Activated CD4-positive, alpha-beta T cell treated with anti-CD3 and anti-CD28 coated beads, Interleukin-10, Interleukin-2, amounts not matched to agents 100 ng/mL and 50 ng/mL, durations not matched to agents 16 hours and 8 hours (primary cell): ENCODE measurements at regions not wholly inside any gene's neighbourhood (a gene's known extent, or its start where the extent isn't known, plus 50 kb on each side); places are given as distances from the start of the nearest gene placed in this dataset.
"Not testable (repeated sequence)": the region's sequence is repeated elsewhere in the genome, so short reads cannot be mapped to it uniquely, and the experiment has no call there.

Experiments used
- DNase-seq: peaks from one replicate; pipeline ENCODE4 v3.0.0-alpha.2; 2020

DNA sequence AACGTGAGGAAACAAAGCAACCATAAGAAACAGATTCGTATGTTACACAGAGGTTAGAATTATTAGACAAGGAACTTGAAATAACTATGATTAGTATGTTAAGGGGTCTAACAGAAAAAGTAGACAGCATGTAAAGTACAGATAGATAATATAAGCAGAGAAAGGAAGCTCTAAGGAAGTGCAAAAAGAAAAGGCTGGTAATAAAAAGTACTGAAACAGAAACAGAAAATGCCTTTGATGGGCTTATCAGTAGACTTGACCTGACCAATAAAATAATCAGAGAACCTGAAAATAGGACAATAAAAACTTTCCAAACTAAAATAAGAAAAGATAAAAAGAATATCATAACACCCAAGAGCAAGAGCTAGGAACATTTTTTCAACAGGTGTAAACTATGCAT lies 225.8 kb downstream of the RND3 start:
- no peak for DNase-seq

DNA sequence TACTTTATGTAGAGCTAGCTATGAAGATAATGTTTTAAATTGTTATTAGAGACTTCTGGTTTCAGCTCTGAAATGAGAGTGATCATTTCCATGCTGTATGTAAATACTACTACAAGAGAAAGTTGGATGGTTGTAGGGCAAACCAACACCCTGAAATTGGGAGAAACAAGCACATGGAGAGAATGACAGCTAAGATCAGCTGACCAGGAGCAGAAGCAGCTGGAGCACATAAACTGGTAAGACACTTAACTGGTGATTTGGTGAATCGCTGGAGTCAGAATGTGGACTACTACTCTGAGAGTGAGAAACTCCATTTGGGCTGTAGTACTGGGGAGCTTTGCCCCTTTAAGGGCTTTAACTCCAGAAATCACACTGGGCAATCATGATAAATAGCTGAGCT lies 226.8 kb downstream of the RND3 start:
- DNase-seq = no peak

DNA sequence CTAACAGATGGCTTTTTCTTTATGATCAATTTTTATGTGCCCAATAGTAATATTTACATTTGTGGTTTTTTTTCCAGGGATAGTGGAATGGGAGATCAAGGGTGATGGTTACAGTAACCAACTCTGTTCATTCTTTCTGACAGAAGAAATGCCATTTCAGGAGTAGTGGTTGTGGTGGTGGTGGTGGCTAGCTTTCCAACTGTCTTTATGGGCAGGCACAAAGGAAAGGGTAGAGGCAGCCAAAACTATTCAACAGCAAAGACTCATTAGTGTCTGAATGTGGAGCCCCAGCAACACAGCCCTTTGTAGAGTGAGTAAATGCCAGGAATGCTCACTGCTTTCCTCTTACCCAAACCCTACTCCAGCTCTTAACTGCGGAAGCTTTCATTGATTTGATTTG lies 227.7 kb downstream of the RND3 start:
- DNase-seq = no peak

DNA sequence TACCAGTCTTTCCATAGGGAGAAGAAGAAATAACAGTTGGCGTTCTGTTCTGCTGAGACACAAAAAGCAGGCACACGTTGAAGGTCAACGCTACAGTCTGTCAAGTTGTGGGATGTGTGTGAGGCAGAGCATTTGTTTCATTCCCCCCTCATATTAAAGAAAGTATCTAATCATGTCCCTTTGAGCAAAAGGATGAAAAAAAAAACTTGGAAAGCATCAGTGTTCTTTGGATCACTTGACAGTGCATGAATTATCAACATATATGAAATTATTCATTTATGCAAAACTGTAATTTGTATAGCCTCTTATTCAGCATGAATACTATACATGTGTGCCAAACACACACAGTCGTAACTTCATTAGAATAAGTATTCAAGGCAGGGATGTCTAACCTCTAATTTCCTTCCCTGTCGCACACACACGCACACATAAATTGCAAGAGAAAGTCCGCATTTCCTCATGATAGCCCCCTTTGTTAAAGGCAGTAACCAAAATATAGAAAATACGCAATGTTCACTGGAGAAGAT lies 228.6 kb downstream of the RND3 start:
- no peak for DNase-seq

DNA sequence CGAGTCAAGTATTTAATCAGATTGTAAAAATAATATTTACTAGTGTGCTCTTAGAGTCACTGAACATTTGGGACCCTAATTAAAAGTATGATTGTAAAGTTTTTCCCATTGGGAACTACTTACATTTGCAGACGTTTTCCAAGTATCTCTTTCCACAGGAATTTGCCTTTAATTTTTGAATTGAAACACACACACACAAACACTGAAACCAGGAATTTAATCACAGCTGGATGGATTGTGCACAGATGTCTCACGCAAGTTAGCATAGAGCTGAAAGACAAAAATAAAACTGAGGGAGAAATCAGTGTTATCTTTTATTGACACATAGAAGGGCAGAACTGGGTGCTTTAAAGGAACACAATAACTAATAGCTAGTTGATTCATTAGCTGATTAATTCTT lies 230.7 kb downstream of the RND3 start:
- no peak for DNase-seq

DNA sequence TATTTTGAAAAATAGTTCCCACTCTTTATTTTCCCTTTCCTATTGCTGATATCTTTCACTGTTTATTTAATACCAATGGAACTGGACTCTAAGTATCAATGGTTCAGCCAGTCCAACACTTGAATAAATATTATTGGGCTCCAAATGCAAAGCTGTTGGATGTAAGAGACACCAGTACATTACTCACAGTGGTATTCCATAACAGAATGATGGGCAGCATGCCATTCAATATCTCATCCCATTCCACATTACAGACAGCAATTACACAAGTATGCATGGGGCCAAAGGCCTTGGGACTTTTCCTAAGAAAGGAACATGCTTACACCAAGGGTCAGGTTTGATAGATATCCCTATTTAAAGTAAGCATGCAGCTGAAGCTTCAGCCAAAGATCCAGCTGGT lies 231.9 kb downstream of the RND3 start:
- no peak for DNase-seq

DNA sequence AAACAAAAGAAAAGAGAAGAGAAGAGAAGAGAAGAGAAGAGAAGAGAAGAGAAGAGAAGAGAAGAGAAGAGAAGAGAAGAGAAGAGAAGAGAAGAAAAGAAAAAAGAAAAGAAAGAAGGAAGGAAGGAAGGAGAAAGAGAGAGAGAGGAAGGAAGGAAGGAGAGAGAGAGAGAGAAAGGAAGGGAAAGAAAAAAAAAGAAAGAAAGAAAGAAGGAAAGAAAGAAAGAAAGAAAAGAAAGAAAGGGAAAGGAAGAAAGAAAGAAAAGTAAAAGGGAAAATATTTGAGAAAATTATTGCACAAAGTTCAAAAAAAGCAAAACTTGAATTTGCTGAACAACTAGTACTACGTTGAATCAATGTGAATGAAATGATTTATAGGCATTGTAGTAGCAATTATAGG lies 237.7 kb downstream of the RND3 start:
- DNase-seq = not testable (repeated sequence)

DNA sequence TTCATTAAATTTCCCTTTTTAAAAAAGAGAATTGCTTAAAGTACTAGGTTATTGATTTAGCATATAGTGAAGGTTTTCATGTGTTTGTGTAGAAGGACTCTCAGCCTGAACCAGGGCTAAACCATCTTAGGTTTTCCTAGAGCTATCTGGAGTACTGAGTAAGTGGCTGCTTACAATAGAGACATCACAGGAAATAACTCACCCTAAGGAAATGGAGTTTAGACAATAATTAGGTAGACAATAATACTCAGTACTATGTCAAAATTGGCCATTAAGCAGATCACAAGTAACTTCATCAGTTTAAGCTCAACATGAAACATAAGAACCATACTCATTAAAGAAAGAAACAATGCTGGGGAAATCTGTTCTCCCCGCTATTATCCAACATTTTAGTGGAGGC lies 240.0 kb downstream of the RND3 start:
- DNase-seq = no peak

DNA sequence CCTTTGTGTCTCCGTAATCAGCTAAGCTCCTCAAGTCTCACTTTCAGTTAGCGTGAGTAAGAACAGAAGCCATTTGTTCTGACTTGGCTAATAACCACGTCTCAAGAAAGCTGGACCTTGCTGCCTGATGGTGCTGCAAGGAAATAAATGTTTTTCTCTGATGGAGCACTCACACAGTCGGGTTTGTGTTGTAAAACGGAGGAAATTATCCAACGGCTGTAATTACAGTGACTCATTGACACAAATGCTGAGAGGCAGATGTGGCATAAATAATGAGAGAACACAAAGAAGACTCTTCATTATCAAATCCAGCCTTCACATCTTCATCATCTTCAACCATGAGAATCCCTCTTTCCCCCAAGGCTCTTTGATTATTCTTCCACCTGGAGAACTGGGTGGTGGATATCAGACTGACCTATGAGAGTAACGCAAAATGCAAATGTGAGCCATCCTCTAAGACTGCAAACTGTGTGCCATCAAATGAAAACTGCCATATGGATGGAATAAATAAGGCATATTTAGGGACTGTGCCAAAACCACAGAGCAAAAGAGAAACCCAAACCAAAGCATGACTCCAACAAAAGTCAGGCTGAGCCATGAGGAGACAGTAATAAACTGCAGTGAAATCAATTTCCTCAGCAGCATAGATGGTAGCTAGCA lies 252.6 kb downstream of the RND3 start:
- DNase-seq = no peak

DNA sequence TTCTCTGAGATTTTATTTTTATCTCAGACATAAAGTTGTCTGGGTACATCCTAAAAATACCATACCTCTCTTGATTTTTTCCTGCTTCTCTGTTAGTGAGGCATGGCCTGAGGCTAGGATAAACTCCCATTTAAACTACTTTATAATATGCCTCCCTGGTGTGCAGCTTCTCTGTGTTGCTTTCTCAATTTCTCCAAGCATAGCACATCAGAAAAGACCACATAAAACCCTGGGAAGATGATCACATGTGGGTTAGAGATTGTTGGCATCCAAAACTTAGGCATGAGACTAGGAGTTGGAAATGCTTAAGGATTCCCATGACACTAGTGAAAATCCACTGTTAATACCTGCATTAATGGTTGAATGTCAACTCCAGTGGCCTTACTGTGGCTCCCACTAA lies 254.6 kb downstream of the RND3 start:
- DNase-seq = no peak

DNA sequence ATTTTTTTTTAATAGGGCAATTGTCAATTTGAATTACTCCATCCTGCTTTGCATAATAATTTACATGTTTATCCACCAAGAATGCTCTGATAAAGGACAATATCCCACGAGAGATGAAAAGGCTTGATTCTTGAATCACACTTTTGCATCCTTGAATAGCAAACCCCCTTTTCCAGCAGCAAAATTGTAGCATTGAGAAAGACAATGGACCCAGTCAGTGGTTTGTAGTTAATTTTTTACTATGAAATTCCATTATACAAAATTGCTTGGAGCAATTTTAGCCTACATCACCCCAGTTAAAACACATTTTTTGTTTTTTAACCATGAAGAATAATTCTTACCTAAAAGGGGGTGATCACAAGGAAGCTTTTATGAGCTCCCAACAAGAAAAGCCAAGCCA lies 255.1 kb downstream of the RND3 start:
- DNase-seq = no peak

DNA sequence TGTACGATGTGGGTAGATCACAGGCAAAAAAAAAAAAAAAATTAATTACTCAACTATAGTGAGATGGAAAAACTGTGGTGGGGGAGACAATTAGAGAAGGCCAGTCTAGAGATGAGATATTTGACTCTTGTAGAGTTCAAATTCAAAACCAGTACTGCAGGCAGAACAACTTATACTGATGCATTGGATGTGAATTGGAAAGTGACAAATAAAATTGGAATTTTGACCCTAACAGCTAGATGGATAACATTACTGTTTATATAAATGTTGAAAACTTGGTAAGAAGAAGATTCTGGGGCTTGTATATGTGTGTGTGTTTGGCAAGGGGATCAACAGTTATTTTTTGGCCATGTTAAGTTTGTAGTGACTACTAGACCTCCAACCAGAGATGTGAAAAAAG lies 256.9 kb downstream of the RND3 start:
- no peak for DNase-seq

DNA sequence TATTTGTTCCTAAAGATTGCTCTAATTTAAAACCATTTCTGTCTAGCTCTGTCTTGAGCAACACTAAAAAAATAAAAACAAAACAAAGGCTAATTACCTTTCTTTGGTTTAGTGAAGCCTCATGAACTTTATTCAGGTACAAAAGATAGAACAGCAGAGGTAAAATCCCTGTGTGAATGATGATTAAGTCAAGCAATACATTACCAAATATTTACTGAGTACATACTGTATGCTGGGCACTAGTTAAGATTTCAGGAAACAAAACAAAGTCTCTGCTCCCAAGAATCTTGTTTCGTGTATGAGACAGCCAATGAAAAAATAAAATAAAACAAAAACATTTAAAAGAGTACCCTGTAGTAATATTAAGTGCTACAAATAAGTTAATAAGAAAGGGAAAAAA lies 257.5 kb downstream of the RND3 start:
- no peak for DNase-seq

DNA sequence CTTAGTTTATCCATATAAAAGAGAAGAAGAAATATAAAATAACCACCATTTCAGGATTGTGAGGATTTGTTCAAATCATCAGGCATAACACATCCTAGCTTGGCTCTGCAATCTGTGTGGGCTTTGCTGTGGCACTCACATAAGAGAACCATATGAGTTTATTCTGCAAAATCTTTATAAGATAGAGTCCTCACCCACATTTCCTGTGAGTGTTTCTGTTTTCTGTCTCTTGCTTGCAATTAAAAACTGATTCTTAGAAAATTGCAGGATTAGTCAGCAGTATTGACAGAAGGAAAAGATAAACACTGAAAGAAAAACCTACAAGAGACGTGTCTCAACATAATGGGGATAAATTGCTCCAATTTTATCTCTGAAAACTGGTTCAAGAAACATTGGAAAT lies 258.5 kb downstream of the RND3 start:
- DNase-seq = no peak

DNA sequence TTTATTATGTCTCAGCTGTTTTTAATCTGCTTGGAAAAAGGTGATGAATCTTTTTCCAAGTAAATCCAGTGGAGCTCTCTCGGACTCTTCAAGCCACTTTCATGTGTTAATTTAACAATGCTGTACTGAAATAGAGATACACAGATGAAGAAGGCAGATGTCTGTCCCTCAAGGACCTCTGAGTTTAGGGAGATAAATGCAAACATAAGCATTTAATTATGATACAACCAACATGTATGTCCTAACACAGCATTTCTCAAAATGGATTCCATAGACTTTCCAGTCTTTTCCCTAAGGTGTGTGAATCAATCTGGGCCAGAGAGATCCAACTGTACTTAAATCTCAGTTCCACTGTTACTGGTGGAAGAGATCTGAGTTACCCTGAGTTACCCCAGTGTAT lies 262.4 kb downstream of the RND3 start:
- DNase-seq = no peak

DNA sequence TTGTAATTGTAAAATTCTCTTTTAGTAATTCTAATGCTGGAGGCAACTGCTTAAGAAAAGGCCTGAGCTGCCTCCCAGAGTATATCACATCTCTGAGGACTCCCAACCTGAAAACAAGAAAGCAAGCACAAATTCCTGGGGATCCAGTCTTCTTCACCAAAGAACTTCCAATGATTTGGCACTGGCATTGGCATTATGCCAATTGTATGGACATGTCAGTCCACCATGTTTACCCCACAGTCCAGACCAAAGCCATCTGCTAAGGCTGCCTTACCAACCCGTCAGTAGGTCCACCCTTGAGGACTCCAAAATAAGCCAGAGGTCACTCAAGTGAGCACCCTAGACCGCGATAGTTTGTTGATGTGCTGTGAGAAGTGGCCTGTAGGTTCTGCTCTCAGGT lies 263.1 kb downstream of the RND3 start:
- no peak for DNase-seq

DNA sequence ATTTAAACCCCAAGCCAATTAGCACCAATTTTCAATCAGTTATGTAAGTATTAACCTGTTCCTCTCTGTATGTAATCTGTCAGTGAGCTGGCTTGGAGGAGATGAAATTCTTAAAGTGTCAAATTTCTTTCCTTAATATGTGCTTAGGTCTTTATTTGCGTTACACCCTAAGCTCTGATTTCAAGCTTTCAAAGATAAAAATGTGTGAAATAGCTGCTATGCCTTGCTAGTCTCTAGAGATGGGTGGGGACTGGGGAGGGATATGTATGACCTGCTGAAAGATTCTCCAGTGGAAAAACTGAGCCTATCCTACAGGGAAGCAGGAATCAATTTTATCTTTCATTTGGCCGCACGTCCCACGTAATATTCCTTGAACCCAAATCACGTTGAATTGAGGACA lies 264.5 kb downstream of the RND3 start:
- no peak for DNase-seq

DNA sequence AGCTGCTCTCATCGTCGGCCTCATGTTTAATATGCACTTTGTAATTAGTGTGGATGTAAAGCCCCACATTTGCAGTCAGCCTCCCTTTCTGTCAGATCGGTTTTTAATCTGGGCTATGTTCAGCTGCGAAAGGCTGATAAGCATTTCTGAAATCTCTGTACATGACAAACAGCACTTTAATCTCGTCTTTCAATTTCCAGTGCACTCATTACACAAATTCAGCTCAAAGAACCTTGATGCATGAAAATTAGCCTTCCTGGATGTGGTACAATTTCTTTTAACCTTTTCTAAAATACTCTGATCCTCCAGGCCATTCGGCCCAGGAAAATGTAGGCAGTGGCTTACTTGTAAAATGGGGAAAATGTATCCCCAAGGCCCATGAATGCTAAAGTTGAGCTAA lies 265.1 kb downstream of the RND3 start:
- no peak for DNase-seq

DNA sequence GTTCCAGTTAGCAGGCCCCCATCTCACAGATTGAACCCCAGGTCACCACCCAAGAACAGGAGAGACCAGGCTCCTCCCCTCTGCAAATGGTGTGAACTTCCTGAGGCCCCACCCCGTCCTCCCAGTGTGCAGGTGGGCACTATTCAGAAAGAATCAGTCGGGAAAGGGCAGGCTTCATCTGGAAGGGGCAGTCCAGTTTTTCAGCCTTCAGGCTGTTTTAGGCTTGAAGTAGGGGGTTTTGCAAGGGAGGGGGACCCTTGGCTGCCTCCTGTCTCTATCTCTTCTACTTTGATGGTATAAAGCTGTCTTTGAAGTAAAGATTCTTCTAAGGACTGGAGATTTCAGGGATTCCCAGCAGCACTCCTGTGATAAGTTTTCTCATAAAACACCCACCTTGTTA lies 267.6 kb downstream of the RND3 start:
- no peak for DNase-seq

DNA sequence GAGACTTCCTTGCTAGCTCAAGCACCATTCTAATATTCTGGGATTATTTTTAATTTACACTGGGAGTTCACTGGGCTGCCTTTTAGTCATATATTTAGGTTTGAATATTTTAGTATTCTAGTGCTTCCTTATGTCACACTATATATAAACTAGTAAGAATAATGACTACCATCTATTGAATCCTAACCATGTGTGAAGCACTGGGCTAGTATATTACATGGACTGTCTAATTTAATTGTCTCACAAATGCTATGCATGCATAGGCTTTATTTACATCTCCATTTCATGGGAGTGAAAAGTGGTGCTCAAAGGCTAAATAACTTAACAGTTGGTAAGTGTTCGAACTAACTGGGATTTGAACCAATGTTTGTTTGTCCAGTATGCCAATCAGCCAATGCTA lies 272.4 kb downstream of the RND3 start:
- DNase-seq = no peak

DNA sequence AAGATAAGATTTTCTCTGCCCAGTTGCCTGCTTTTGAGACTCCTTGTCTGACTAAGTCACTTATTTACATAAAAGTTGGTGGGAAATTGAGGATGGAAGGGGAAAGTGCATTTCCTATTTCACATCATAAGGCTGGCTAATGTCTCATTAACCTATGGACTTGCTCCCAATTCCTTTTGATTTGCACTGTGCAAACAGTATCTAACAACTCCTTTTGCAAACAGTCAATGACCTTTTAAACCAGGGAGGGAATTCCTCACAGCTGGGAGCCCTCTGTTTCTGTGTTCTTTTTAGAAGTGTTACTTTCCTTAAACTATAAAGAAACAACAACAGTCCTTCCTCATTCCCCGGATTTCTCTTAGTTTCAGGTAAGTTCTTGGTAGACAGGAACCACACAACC lies 272.8 kb downstream of the RND3 start:
- DNase-seq = no peak

DNA sequence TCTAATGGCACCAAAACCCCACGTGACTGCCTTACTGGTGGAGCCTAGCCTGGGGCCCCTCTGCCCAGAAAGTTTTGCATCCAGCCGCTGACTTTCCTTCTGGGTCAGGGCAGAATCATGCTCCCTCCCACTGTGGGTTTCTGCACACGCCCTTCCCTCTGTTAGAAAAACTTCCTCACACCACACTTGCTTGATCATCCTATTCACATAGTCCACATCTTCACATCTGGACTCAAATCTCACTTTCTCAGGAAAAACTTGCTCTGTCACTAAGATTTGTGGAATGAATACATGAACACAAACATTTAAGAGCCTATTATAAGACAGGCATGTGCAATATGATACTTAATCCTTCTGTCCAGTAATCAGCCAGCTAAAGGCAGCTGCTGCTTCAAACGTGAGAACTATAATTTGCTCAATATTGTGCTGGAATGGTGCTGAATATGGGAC lies 274.7 kb downstream of the RND3 start:
- no peak for DNase-seq

DNA sequence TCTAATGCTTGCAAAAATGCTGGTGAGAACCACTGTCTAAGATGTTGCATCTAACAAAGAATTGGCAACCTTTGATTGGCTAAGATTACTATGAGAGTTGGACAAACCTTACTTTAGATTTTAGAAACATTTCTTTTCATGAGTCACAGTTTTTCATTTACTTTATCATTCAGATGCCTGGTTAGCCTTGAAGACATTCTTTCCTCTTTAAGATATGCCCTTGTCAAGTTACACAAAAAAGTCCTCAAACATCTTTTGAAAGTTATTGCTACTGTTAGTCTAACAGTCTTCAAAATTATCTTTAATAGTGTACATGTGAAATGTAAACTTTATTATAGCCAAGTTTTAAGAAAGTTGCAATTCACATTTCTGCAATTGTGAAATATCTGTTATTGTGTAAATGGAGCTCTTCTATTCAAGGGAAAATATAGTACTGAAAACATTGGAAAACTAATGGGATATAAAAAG lies 276.3 kb downstream of the RND3 start:
- no peak for DNase-seq

DNA sequence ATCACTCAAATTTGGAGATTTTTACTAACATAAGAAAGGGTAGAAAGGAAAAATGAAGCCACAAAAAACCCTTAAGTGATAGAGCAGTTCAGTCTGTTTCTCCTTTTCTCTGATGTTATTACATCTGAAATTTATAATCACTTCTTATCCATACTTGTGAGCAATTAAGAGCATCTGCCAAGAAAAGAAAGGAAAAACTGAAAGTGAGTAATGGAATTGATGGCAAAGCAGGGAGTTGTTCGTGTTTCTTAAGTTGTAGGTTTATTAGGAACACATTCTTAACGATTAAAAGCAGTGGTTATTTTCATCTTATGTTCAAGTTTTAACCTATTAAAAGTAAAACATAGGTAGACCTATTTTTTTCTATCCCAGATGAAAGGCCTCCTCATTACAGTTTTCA lies 277.7 kb downstream of the RND3 start:
- DNase-seq = no peak

DNA sequence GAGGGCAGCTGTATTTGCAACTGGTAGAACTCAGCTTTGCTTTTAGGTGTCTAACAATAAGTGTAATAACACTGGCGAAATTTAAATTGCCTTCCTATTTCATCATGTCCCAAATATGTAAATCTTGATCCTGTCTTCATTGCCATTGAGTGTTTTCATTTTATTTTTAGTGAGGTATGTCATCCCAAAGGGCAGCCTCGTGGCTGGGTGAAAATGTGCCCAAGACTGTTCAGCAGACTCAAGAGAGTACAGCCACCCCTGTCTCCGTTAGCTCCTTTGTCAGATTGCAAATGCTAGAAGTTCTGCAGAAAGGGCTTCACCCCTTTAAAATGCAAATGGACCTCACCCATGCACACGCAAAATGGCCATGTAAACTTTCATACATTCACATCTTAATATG lies 278.8 kb downstream of the RND3 start:
- DNase-seq = no peak
